ENCODE measurements at regions not wholly inside any gene's neighbourhood (a gene's known extent, or its start where the extent isn't known, plus 50 kb on each side); places are given as distances from the start of the nearest gene placed in this dataset.
"Not testable (repeated sequence)": the region's sequence is repeated elsewhere in the genome, so short reads cannot be mapped to it uniquely, and the experiment has no call there.

DNA sequence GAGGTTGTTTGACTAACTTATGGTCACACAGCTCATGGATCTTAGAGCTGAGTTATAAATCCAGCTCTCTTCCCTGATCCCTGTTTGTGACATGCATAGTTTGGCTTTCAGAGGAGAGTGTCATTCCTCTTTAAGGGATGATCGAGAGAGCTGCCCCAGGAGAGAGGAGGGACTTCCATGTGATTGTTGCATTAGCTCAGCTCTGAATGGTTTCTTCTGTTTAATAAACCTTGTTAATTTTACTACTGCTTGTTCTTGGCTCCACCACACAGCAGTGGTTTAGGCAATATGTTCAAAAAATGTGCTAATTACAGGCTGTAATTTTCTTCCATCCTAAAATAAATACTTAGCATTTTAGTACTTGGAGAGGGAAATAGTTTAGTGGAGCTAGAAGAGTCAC is 152.5 kb downstream of the C12orf75 start:
- DNase-seq, result no peak

DNA sequence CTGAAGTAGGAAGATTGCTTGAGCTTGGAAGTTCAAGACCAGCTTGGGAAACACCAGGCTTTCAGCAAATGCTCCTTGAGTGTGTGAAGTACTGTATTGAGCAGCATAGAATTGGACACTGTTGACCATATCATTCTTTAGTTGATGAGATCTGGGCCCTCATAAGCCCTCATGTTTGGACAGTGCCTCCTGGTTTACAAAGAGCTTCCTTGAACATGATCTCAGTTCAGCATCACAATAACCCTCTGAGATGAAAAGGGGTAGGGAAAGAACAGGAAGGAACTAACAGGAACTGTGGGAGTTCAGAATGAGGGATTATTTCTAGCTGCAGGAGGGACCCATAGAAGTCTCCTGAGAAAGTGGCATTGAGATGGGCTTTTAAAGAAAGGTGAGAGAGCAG is 153.2 kb downstream of the C12orf75 start:
- no peak for DNase-seq

DNA sequence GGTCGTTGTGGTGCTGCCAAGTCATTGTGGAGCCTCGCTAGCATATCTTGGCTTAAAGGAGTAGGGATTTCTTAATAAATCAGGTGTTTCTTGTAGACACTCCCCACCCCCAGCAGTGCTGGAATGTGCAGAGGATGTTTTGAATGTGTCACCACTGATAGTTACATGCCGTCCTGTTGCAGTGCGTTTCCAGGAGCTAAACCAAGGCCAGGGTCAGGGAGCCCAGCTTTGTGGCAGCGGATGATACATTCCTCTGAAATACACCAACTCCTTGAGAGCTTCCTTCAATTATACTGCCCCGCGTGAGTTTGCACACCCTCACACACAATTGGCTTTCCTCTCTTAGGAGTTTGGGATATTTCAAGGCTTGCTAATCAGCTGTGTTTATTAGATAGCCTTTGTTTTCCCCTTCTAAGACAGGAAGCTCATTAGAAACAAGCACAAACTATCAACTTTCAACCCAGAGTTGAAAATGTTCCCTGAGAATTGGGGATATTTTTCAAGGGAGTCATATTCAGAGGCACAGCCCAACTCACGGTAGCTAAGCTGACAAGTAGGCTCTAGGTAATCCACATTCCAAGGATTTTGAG is 154.9 kb downstream of the C12orf75 start:
- no peak for DNase-seq

- DNase-seq, result no peak
These were observed 155.4 kb downstream of the C12orf75 start for GRCh38 chr12:105485921-105486320.

DNA sequence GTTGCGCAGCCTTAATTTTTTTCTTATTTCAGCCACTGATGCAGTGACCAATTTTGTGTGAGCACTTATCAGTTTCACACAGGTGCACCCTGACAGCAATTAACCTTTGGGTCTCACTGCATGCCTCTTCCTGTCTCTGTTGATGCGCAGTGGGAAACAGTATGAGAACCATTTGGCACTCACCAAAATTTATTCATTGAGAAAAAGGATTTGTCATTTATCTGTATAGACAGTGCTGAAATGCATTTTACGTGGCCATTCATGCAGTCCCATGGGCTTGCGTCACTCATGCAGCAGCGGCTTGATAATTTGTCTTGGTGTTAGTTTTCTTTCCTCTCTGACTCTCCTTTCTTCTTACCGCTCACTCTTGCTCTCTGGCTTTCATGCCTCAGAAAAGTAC is 157.5 kb downstream of the C12orf75 start:
- DNase-seq, result no peak

GRCh38 chr12:105492591-105493545 is 162.4 kb downstream of the C12orf75 start:
- no peak for DNase-seq

- DNase-seq, result no peak
These were observed 168.7 kb downstream of the C12orf75 start for GRCh38 chr12:105499205-105499604.

DNA sequence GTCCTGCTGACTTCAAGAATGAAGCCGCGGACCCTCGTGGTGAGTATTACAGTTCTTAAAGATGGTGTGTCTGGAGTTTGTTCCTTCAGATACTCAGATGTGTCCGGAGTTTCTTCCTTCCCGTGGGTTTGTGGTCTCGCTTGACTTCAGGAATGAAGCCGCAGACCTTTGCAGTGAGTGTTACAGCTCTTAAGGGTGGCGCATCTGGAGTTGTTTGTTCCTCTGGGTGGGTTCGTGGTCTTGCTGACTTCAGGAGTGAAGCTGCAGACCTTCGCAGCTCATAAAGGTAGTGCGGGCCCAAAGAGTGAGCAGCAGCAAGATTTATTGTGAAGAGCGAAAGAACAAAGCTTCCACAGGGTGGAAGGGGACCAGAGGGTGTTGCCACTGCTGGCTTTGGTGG is 170.2 kb downstream of the C12orf75 start:
- DNase-seq, result not testable (repeated sequence)

GRCh38 chr12:105502426-105502930 is 172.0 kb downstream of the C12orf75 start:
- no peak for DNase-seq

GRCh38 chr12:105503619-105504018 is 173.1 kb downstream of the C12orf75 start:
- no peak for DNase-seq

- DNase-seq, result no peak
These were observed 173.8 kb downstream of the C12orf75 start for GRCh38 chr12:105504286-105504685.

- DNase-seq, result no peak
These were observed 176.3 kb downstream of the C12orf75 start for GRCh38 chr12:105506678-105507310.

GRCh38 chr12:105507311-105508038 is 177.0 kb downstream of the C12orf75 start:
- peak; percentile 31 for DNase-seq

DNA sequence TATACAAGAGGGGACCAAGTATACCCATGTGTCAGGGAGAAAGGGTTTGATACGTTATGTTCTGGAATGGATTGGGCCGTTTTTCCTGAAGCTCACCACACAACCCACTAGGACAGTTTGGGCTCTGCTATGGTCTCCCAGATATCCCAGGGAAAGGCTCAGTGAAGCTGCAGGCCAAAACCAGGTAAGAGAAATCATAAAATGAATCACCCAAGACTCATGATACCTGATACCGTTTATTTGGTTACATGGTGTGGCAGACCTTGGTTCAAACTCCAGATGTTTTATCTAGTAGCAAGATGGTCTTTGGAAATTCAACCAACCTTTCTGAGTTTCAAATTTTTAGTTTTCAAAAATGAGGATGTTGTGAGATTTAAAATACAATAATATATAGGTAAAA is 177.6 kb downstream of the C12orf75 start:
- DNase-seq, result no peak

- DNase-seq, result no peak
These were observed 180.0 kb downstream of the C12orf75 start for GRCh38 chr12:105510526-105510925.

GRCh38 chr12:105512861-105513260 is 182.4 kb downstream of the C12orf75 start:
- DNase-seq, result not testable (repeated sequence)

- DNase-seq, result no peak
These were observed 191.8 kb downstream of the C12orf75 start for GRCh38 chr12:105522166-105522825.

- DNase-seq, result peak; percentile 91
These were observed 192.9 kb downstream of the C12orf75 start for GRCh38 chr12:105523164-105524057.

DNA sequence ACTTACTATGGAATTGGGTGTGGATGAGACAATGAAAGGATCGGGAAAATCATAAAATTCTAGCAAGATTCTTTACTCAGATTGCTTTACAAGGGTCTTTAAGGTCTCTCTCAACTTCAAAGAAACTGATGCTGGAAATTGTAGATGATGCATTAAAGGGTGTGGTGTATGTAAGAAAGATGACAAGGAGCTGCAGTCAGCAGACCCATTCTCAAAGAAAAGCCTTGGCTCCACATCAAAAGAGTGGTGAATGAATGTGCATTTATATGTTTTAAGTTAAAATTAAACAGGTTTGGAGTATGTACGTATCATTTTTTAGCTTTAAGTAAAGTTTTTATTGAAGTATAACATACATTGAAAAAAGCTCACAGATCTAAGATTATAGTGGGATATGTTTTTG is 194.5 kb downstream of the C12orf75 start:
- no peak for DNase-seq

- no peak for DNase-seq
These were observed 203.6 kb downstream of the C12orf75 start for GRCh38 chr12:105534068-105534467.

GRCh38 chr12:105535033-105535432 is 204.5 kb downstream of the C12orf75 start:
- DNase-seq, result not testable (repeated sequence)
